HFFc6 (cell line): ENCODE measurements at regions not wholly inside any gene's neighbourhood (a gene's known extent, or its start where the extent isn't known, plus 50 kb on each side); places are given as distances from the start of the nearest gene placed in this dataset.

Experiments
- DNase-seq: peaks from one replicate; pipeline ENCODE4 v3.0.0-alpha.2; 2018
- H3K27ac Mint-ChIP-seq: 2 replicates; pipeline ENCODE4 v1.8.0; 2020; ENCODE audit warnings: mild to moderate bottlenecking, mixed read lengths
- H3K27me3 Mint-ChIP-seq: 2 replicates; pipeline ENCODE4 v1.8.0; 2021; ENCODE audit warnings: mild to moderate bottlenecking, moderate library complexity, mixed read lengths; ENCODE audit not compliant: insufficient read depth
- H3K36me3 Mint-ChIP-seq: 2 replicates; pipeline ENCODE4 v1.8.0; 2021; ENCODE audit warnings: low read depth, mixed read lengths
- H3K4me1 Mint-ChIP-seq: 2 replicates; pipeline ENCODE4 v1.8.0; 2020; ENCODE audit warnings: low read depth, mixed read lengths
- H3K4me3 Mint-ChIP-seq: 2 replicates; pipeline ENCODE4 v1.8.0; 2020; ENCODE audit warnings: mild to moderate bottlenecking, moderate library complexity, mixed read lengths
- H3K9me3 Mint-ChIP-seq: 2 replicates; pipeline ENCODE4 v1.8.0; 2020; ENCODE audit warnings: mild to moderate bottlenecking, mixed read lengths
- TF ChIP-seq, protein P1 (sequence below): fragments of 200-600 bp; sonication (generic); IDR thresholded peaks from 2 replicates; pipeline ENCODE4 v1.5.0; 2021; ENCODE audit warnings: antibody characterized with exemption, mild to moderate bottlenecking

DNA sequence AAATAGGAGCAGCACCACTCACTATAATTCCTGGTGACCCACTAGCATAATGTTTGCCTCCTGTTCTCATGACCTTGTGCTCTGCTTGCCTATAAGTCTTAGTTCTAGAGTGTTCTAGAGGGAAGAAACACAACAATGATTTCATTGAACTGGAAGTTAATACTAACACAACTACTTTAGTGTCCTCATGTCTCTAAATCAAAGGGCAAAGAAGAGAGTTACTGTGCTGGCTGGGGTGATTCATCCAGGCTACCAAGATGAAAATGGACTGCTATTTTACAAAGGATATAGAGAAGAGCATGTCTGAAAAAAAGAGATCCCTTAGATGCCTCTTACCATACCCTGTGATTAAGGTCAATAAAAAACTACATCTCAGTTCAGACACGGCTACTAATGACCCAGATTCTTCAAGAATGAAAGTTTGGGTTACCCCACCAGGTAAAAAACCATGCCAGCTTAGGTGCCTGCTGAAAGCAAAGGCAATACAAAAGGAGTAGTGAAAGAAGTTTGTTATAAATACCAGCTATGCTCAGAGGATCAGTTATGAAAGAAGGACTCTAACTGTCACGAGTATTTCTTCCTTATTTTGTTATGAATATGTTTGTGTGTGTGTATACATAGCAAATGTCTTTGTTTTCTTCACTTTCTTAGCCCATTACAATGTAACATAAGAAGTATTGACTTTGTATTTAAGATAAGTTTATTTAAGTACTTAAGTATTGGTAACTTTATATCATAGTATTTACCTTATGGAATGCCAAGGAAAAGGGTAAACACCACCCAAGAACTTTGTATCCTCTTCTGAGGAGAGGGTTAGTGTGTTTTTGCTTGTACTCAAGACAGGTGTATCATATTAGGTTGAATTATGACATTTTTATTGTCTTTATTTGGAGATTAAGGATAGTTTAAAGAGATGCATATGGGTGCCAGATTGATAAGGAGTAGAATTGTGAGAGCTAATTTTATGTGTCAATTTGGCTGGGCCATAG is 314.1 kb upstream of the PTGER4 start:
- Mint-ChIP-seq H3K36me3 (peaks cover 3% of the 10 kb centered on the region; the same call in 1 of the 2 replicates), H3K9me3 (peaks cover 8% of the 10 kb centered on the region; the same call in 1 of the 2 replicates), H3K4me1 (peaks cover 3% of the 10 kb centered on the region; the same call in 1 of the 2 replicates), H3K27me3 (peaks cover 1% of the 10 kb centered on the region; the same call in 1 of the 2 replicates), H3K27ac (no peak overlapping the region), H3K4me3 (no peak overlapping the region)
- TF ChIP-seq, protein P1, sequence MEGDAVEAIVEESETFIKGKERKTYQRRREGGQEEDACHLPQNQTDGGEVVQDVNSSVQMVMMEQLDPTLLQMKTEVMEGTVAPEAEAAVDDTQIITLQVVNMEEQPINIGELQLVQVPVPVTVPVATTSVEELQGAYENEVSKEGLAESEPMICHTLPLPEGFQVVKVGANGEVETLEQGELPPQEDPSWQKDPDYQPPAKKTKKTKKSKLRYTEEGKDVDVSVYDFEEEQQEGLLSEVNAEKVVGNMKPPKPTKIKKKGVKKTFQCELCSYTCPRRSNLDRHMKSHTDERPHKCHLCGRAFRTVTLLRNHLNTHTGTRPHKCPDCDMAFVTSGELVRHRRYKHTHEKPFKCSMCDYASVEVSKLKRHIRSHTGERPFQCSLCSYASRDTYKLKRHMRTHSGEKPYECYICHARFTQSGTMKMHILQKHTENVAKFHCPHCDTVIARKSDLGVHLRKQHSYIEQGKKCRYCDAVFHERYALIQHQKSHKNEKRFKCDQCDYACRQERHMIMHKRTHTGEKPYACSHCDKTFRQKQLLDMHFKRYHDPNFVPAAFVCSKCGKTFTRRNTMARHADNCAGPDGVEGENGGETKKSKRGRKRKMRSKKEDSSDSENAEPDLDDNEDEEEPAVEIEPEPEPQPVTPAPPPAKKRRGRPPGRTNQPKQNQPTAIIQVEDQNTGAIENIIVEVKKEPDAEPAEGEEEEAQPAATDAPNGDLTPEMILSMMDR, result no peak
- DNase-seq, result no peak

GRCh38 chr5:40364441-40364840 is 315.3 kb upstream of the PTGER4 start:
- peaks cover 1% of the 10 kb centered on the region; the same call in 1 of the 2 replicates for H3K27me3 Mint-ChIP-seq
- TF ChIP-seq, protein P1, result no peak
- no peak for DNase-seq
- H3K4me3 Mint-ChIP-seq, result no peak overlapping the region
- H3K9me3 Mint-ChIP-seq, result peaks cover 8% of the 10 kb centered on the region; the same call in 1 of the 2 replicates
- H3K4me1 Mint-ChIP-seq, result peaks cover 8% of the 10 kb centered on the region; the same call in 1 of the 2 replicates
- no peak overlapping the region for H3K27ac Mint-ChIP-seq
- no peaks in the 10 kb centered on the region for H3K36me3 Mint-ChIP-seq

DNA sequence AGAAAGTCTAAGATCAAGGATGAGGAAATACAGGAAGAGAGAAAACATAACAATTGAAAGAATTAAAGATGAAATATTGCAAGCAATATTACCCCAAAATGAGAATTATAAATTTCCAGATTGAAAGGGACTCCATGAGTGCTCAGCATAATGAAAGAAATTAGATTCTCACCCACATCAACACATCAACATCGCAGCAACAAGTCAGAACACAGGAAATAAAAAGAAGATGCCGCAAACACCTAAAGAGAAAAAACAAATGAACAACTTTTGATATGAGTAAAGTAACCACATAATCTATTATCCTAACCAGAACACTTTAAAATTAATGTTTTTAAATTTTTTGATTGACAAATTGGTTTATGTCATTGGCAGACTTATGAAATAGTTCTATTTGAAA is 318.3 kb upstream of the PTGER4 start:
- TF ChIP-seq, protein P1, result no peak
- Mint-ChIP-seq H3K9me3 (peaks cover 8% of the 10 kb centered on the region; the same call in 1 of the 2 replicates), H3K27me3 (peaks cover 3% of the 10 kb centered on the region), H3K36me3 (no peaks in the 10 kb centered on the region), H3K4me3 (no peak overlapping the region), H3K27ac (no peak overlapping the region), H3K4me1 (peaks cover 33% of the 10 kb centered on the region)
- DNase-seq, result no peak

DNA sequence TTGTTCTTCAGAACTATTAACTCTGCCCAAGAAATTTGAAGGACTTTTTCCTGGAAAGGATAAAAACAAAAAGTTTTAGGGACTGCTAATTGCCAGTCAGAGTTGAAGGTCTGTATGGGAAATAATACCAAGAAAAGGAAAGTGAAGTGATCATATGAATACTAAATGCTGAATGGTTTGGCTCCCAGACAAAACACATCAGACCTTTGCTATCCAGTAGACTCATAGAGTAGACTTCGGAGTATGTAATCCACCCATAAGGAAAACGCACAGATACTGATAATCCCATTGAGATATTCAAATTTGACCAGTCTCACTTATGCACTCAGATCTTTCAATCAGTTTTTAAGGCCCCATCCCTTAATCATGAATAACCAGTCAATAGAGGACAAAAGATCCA is 319.0 kb upstream of the PTGER4 start:
- no peak for DNase-seq
- H3K4me1 Mint-ChIP-seq, result peaks cover 40% of the 10 kb centered on the region
- peaks cover 8% of the 10 kb centered on the region; the same call in 1 of the 2 replicates for H3K9me3 Mint-ChIP-seq
- H3K4me3 Mint-ChIP-seq, result no peak overlapping the region
- H3K27me3 Mint-ChIP-seq, result peaks cover 3% of the 10 kb centered on the region
- no peak overlapping the region for H3K27ac Mint-ChIP-seq
- TF ChIP-seq, protein P1, result no peak
- no peaks in the 10 kb centered on the region for H3K36me3 Mint-ChIP-seq

DNA sequence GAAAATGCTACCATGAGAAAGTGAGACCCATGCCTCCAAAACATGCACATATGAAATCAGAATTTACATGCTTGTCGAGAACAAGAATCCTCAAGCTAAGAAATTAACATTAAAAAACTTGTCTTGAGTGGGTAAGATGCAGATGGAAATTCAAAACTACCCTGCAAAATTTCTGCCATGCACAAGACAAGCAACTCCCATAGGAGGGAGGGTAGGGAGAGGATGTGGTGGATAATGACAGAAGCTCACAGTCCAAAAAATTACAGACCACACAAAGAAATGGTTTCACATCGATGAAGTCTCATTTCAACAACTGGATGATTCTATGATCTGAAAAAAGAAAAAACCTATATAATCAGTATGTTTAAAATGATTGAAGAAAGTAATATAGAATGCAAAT is 319.9 kb upstream of the PTGER4 start:
- peaks cover 8% of the 10 kb centered on the region; the same call in 1 of the 2 replicates for H3K9me3 Mint-ChIP-seq
- TF ChIP-seq, protein P1, result no peak
- H3K27me3 Mint-ChIP-seq, result peaks cover 3% of the 10 kb centered on the region
- no peak overlapping the region for H3K27ac Mint-ChIP-seq
- DNase-seq, result no peak
- H3K4me3 Mint-ChIP-seq, result no peak overlapping the region
- H3K36me3 Mint-ChIP-seq, result no peaks in the 10 kb centered on the region
- H3K4me1 Mint-ChIP-seq, result peaks cover 44% of the 10 kb centered on the region
